ENCODE measurements at regions not wholly inside any gene's neighbourhood (a gene's known extent, or its start where the extent isn't known, plus 50 kb on each side); places are given as distances from the start of the nearest gene placed in this dataset.

GRCh38 chr4:19703391-19703790 is 548.3 kb upstream of the SLIT2 start:
- intact Hi-C loops (cut with micrococcal nuclease; ENCODE audit: unreplicated experiment): no loop called here
- no peaks in the 10 kb centered on the region for H3K36me3 ChIP-seq (ENCODE audit: insufficient read depth, low read length, poor library complexity, severe bottlenecking)
- no peaks in the 10 kb centered on the region for H3K9me3 ChIP-seq (ENCODE audit: low read depth, low read length, poor library complexity, severe bottlenecking)
- H3K4me1 ChIP-seq (ENCODE audit: insufficient read depth, low read length, poor library complexity, severe bottlenecking): no peaks in the 10 kb centered on the region
- no peak overlapping the region for H3K4me3 ChIP-seq (ENCODE audit: low read depth, low read length, poor library complexity, severe bottlenecking)
- no peak overlapping the region for H3K27ac ChIP-seq (ENCODE audit: low read depth, low read length, poor library complexity, severe bottlenecking)
- CTCF ChIA-PET: no interaction called here
- DNase-seq (ENCODE audit: low spot score): no peak
- BruUV-seq (replicated peaks): no TSS peak
- POLR2A ChIA-PET (ENCODE audit: low non-redundant PET): no interaction called here
- TF ChIP-seq EZH2 (IDR thresholded peaks at IDR 0.05; ENCODE audit: borderline replicate concordance, low read depth, low read length, poor library complexity, severe bottlenecking) (no peak), CTCF (conservative IDR thresholded peaks at IDR 0.05; ENCODE audit: low read depth, low read length) (no peak)
- H3K27me3 ChIP-seq (replicated peaks; ENCODE audit: insufficient read depth, low read depth, low read length, poor library complexity): no peaks in the 10 kb centered on the region

GRCh38 chr4:19700992-19701391 is 550.7 kb upstream of the SLIT2 start:
- intact Hi-C loops (cut with micrococcal nuclease; ENCODE audit: unreplicated experiment): no loop called here

GRCh38 chr4:19698961-19699360 is 552.7 kb upstream of the SLIT2 start:
- Histone ChIP-seq H3K27me3 (replicated peaks; ENCODE audit: insufficient read depth, low read depth, low read length, poor library complexity) (no peaks in the 10 kb centered on the region), H3K36me3 (ENCODE audit: insufficient read depth, low read length, poor library complexity, severe bottlenecking) (no peaks in the 10 kb centered on the region), H3K4me1 (ENCODE audit: insufficient read depth, low read length, poor library complexity, severe bottlenecking) (no peaks in the 10 kb centered on the region), H3K27ac (ENCODE audit: low read depth, low read length, poor library complexity, severe bottlenecking) (no peak overlapping the region), H3K9me3 (ENCODE audit: low read depth, low read length, poor library complexity, severe bottlenecking) (peaks cover 7% of the 10 kb centered on the region), H3K4me3 (ENCODE audit: low read depth, low read length, poor library complexity, severe bottlenecking) (no peak overlapping the region)
- TF ChIP-seq CTCF (conservative IDR thresholded peaks at IDR 0.05; ENCODE audit: low read depth, low read length) (no peak), EZH2 (IDR thresholded peaks at IDR 0.05; ENCODE audit: borderline replicate concordance, low read depth, low read length, poor library complexity, severe bottlenecking) (no peak)
- DNase-seq (ENCODE audit: low spot score): no peak
- intact Hi-C loops (cut with micrococcal nuclease; ENCODE audit: unreplicated experiment): no loop called here
- CTCF ChIA-PET: no interaction called here
- BruUV-seq (replicated peaks): no TSS peak
- POLR2A ChIA-PET (ENCODE audit: low non-redundant PET): no interaction called here

More at GRCh38 chr4:19700992-19701391, 550.7 kb upstream of the SLIT2 start:
- H3K27ac ChIP-seq (ENCODE audit: low read depth, low read length, poor library complexity, severe bottlenecking): no peak overlapping the region
- TF ChIP-seq EZH2 (IDR thresholded peaks at IDR 0.05; ENCODE audit: borderline replicate concordance, low read depth, low read length, poor library complexity, severe bottlenecking) (no peak), CTCF (conservative IDR thresholded peaks at IDR 0.05; ENCODE audit: low read depth, low read length) (no peak)
- no TSS peak for BruUV-seq (replicated peaks)
- no peaks in the 10 kb centered on the region for H3K4me1 ChIP-seq (ENCODE audit: insufficient read depth, low read length, poor library complexity, severe bottlenecking)
- CTCF ChIA-PET: no interaction called here
- no peaks in the 10 kb centered on the region for H3K36me3 ChIP-seq (ENCODE audit: insufficient read depth, low read length, poor library complexity, severe bottlenecking)
- peaks cover 7% of the 10 kb centered on the region for H3K9me3 ChIP-seq (ENCODE audit: low read depth, low read length, poor library complexity, severe bottlenecking)
- no peak overlapping the region for H3K4me3 ChIP-seq (ENCODE audit: low read depth, low read length, poor library complexity, severe bottlenecking)
- no peaks in the 10 kb centered on the region for H3K27me3 ChIP-seq (replicated peaks; ENCODE audit: insufficient read depth, low read depth, low read length, poor library complexity)
- POLR2A ChIA-PET (ENCODE audit: low non-redundant PET): interaction anchor here (0.7 kb wide), 1 partner anchor 510 kb away, joined by 5 read pairs; no protein-coding TSS in a partner anchor
- DNase-seq (ENCODE audit: low spot score): peak; percentile 20
